Natural killer cell (primary cell): ENCODE measurements at regions not wholly inside any gene's neighbourhood (a gene's known extent, or its start where the extent isn't known, plus 50 kb on each side); places are given as distances from the start of the nearest gene placed in this dataset.

ENCODE experiments used
- ATAC-seq, 3 donors: fragments of 150-1000 bp in 2 of 3; fragments of 200-7000 bp in 1 of 3; cut with Tn5 transposase; 1 replicate in 1 of 3; 2 replicates in 2 of 3; pipeline ENCODE4 v1.10.0; 2021; ENCODE audit warnings: mild to moderate bottlenecking in 2 of 3, moderate library complexity in 2 of 3
- DNase-seq, 2 donors: peaks; one replicate each; pipeline versions ENCODE4 v3.0.0 to v3.0.0-alpha.2; 2013 to 2021; ENCODE audit warnings: mixed read lengths in 1 of 2
- H3K27ac ChIP-seq: one replicate; pipeline ENCODE4 v1.5.1; 2013; ENCODE audit warnings: mild to moderate bottlenecking, low read length
- H3K27me3 ChIP-seq: one replicate; pipeline ENCODE4 v1.6.1; 2013; ENCODE audit warnings: low read length; ENCODE audit not compliant: control insufficient read depth, insufficient read depth
- H3K36me3 ChIP-seq: one replicate; pipeline ENCODE4 v1.6.1; 2013; ENCODE audit warnings: low read length; ENCODE audit not compliant: control insufficient read depth, insufficient read depth
- H3K4me1 ChIP-seq: one replicate; pipeline ENCODE4 v1.6.1; 2013; ENCODE audit warnings: low read length; ENCODE audit not compliant: control insufficient read depth, insufficient read depth
- H3K4me3 ChIP-seq: one replicate; pipeline ENCODE4 v1.5.1; 2013; ENCODE audit warnings: low read length
- H3K9me3 ChIP-seq: one replicate; pipeline ENCODE4 v1.6.1; 2013; ENCODE audit warnings: low read length; ENCODE audit not compliant: control insufficient read depth, insufficient read depth
- H3K27ac Mint-ChIP-seq, 2 donors: one replicate each; pipeline ENCODE4 v1.8.0; 2022; ENCODE audit warnings: mild to moderate bottlenecking in 2 of 2, mixed read lengths in 2 of 2, moderate library complexity in 1 of 2
- H3K27me3 Mint-ChIP-seq, 2 donors: one replicate each; pipeline ENCODE4 v1.8.0; 2022; ENCODE audit warnings: low read depth in 2 of 2, mixed read lengths in 2 of 2
- H3K36me3 Mint-ChIP-seq: one replicate; pipeline ENCODE4 v1.8.0; 2022; ENCODE audit warnings: mixed read lengths
- H3K4me1 Mint-ChIP-seq, 2 donors: one replicate each; pipeline ENCODE4 v1.8.0; 2022; ENCODE audit warnings: mixed read lengths in 2 of 2
- H3K4me3 Mint-ChIP-seq: one replicate; pipeline ENCODE4 v1.8.0; 2022; ENCODE audit warnings: mild to moderate bottlenecking, moderate library complexity, mixed read lengths
- H3K9me3 Mint-ChIP-seq, 2 donors: one replicate each; pipeline ENCODE4 v1.8.0; 2022; ENCODE audit warnings: mixed read lengths in 2 of 2
- CTCF ChIP-seq: fragments of 200-600 bp; IDR thresholded peaks from one replicate; pipeline ENCODE4 v1.8.0; 2022; ENCODE audit warnings: antibody characterized with exemption
- WGBS: methylation state at CpG from one replicate; pipeline ENCODE4 v1.1.7; 2013; ENCODE audit warnings: missing lambda C conversion rate; ENCODE audit not compliant: insufficient coverage; 5-methylcytosine and 5-hydroxymethylcytosine counted together
- intact Hi-C: fragments of 100-400 bp; cut with micrococcal nuclease; formaldehyde crosslinking; loops from one replicate; pipeline ENCODE4 v1.14.2; 2022

- no peaks in the 10 kb centered on the region for H3K27me3 ChIP-seq
- Mint-ChIP-seq H3K9me3 (peaks cover 2 to 5% of the 10 kb centered on the region in 2 donors), H3K4me3 (no peak overlapping the region), H3K36me3 (no peaks in the 10 kb centered on the region), H3K27ac (no peak overlapping the region), H3K27me3 (peaks cover 0 to 2% of the 10 kb centered on the region in 2 donors), H3K4me1 (no peaks in the 10 kb centered on the region)
- H3K36me3 ChIP-seq: no peaks in the 10 kb centered on the region
- no peak overlapping the region for H3K4me3 ChIP-seq
- no peaks in the 10 kb centered on the region for H3K9me3 ChIP-seq
- H3K27ac ChIP-seq: no peak overlapping the region
- ATAC-seq: no peak
- intact Hi-C loops: no loop called here
- DNase-seq: no peak
- no peaks in the 10 kb centered on the region for H3K4me1 ChIP-seq
- TF ChIP-seq CTCF: no peak
- 66% methylated on average over 3 of the region's 3 CpGs for WGBS
Observed at GRCh38 chr2:118634876-118635275, 212.6 kb downstream of the EN1 start.

- peaks cover 0 to 2% of the 10 kb centered on the region in 2 donors for H3K27me3 Mint-ChIP-seq
- intact Hi-C loops: no loop called here
- Histone ChIP-seq H3K9me3 (no peaks in the 10 kb centered on the region), H3K36me3 (no peaks in the 10 kb centered on the region), H3K4me3 (no peak overlapping the region), H3K27ac (no peak overlapping the region), H3K4me1 (no peaks in the 10 kb centered on the region), H3K27me3 (no peaks in the 10 kb centered on the region)
- no peak for TF ChIP-seq CTCF
- no peaks in the 10 kb centered on the region for H3K36me3 Mint-ChIP-seq
- peaks cover 4 to 5% of the 10 kb centered on the region in 2 donors for H3K9me3 Mint-ChIP-seq
- WGBS: 92% methylated on average over 9 of the region's 9 CpGs
- H3K4me1 Mint-ChIP-seq: no peaks in the 10 kb centered on the region
- H3K27ac Mint-ChIP-seq: no peak overlapping the region
- no peak for ATAC-seq
- DNase-seq: no peak
- no peak overlapping the region for H3K4me3 Mint-ChIP-seq
Observed at GRCh38 chr2:118633371-118634018, 214.0 kb downstream of the EN1 start.

GRCh38 chr2:118632921-118633320, 214.5 kb downstream of the EN1 start:
- H3K4me3 Mint-ChIP-seq: no peak overlapping the region
- no peak for TF ChIP-seq CTCF

GRCh38 chr2:118627156-118627555, 220.3 kb downstream of the EN1 start:
- H3K27me3 Mint-ChIP-seq: peaks cover 0 to 5% of the 10 kb centered on the region in 2 donors
- H3K27me3 ChIP-seq: no peaks in the 10 kb centered on the region
- no peaks in the 10 kb centered on the region for H3K9me3 ChIP-seq

More at GRCh38 chr2:118632921-118633320, 214.5 kb downstream of the EN1 start:
- H3K36me3 ChIP-seq: no peaks in the 10 kb centered on the region
- intact Hi-C loops: no loop called here
- H3K27me3 ChIP-seq: no peaks in the 10 kb centered on the region
- ATAC-seq: no peak
- peaks cover 0 to 2% of the 10 kb centered on the region in 2 donors for H3K27me3 Mint-ChIP-seq
- no peaks in the 10 kb centered on the region for H3K36me3 Mint-ChIP-seq
- peaks cover 4 to 5% of the 10 kb centered on the region in 2 donors for H3K9me3 Mint-ChIP-seq
- DNase-seq: no peak
- no peak overlapping the region for H3K27ac ChIP-seq
- no peaks in the 10 kb centered on the region for H3K4me1 ChIP-seq
- H3K9me3 ChIP-seq: no peaks in the 10 kb centered on the region
- WGBS: 91% methylated on average over 5 of the region's 11 CpGs
- H3K4me1 Mint-ChIP-seq: no peaks in the 10 kb centered on the region
- no peak overlapping the region for H3K27ac Mint-ChIP-seq
- H3K4me3 ChIP-seq: no peak overlapping the region

More at GRCh38 chr2:118627156-118627555, 220.3 kb downstream of the EN1 start:
- no peaks in the 10 kb centered on the region for H3K4me1 Mint-ChIP-seq
- no peak overlapping the region for H3K27ac Mint-ChIP-seq
- H3K36me3 Mint-ChIP-seq: no peaks in the 10 kb centered on the region
- 72% methylated on average over 3 of the region's 3 CpGs for WGBS
- Histone ChIP-seq H3K4me1 (no peaks in the 10 kb centered on the region), H3K4me3 (no peak overlapping the region), H3K27ac (no peak overlapping the region), H3K36me3 (no peaks in the 10 kb centered on the region)
- no peak overlapping the region for H3K4me3 Mint-ChIP-seq
- intact Hi-C loops: no loop called here
- TF ChIP-seq CTCF: no peak
- ATAC-seq (no peak), DNase-seq (no peak)
- H3K9me3 Mint-ChIP-seq: peaks cover 0 to 2% of the 10 kb centered on the region in 2 donors
